Memory B cell (primary cell): ENCODE measurements at regions not wholly inside any gene's neighbourhood (a gene's known extent, or its start where the extent isn't known, plus 50 kb on each side); places are given as distances from the start of the nearest gene placed in this dataset.
"Not testable (repeated sequence)": the region's sequence is repeated elsewhere in the genome, so short reads cannot be mapped to it uniquely, and the experiment has no call there.

Experiments
- ATAC-seq: fragments of 150-1000 bp; cut with Tn5 transposase; 2 replicates; pipeline ENCODE4 v1.10.0; 2021; ENCODE audit warnings: low read depth, mild to moderate bottlenecking, moderate library complexity
- DNase-seq, 2 donors: peaks; one replicate each; pipeline ENCODE4 v3.0.0; 2022; ENCODE audit warnings: low spot score in 2 of 2
- H3K27ac Mint-ChIP-seq: one replicate; pipeline ENCODE4 v1.8.0; 2022; ENCODE audit warnings: mild to moderate bottlenecking, moderate library complexity, mixed read lengths
- H3K27me3 Mint-ChIP-seq: one replicate; pipeline ENCODE4 v1.8.0; 2022; ENCODE audit warnings: mixed read lengths
- H3K36me3 Mint-ChIP-seq: one replicate; pipeline ENCODE4 v1.8.0; 2022; ENCODE audit warnings: mild to moderate bottlenecking, mixed read lengths
- H3K4me1 Mint-ChIP-seq: one replicate; pipeline ENCODE4 v1.8.0; 2022; ENCODE audit warnings: mixed read lengths
- H3K4me3 Mint-ChIP-seq: one replicate; pipeline ENCODE4 v1.8.0; 2022; ENCODE audit warnings: mild to moderate bottlenecking, moderate library complexity, mixed read lengths
- H3K9me3 Mint-ChIP-seq: one replicate; pipeline ENCODE4 v1.8.0; 2022; ENCODE audit warnings: mixed read lengths

GRCh38 chr13:54361460-54361859, 1332.8 kb downstream of the OLFM4 start:
- ATAC-seq (no peak), DNase-seq (no peak)
- Mint-ChIP-seq H3K4me3 (no peak overlapping the region), H3K36me3 (no peaks in the 10 kb centered on the region), H3K27me3 (no peaks in the 10 kb centered on the region), H3K4me1 (no peaks in the 10 kb centered on the region), H3K9me3 (peaks cover 1% of the 10 kb centered on the region), H3K27ac (no peak overlapping the region)

- DNase-seq: no peak
- Mint-ChIP-seq H3K9me3 (peaks cover 10% of the 10 kb centered on the region), H3K36me3 (no peaks in the 10 kb centered on the region)
Measured at GRCh38 chr13:54366728-54367127, 1338.1 kb downstream of the OLFM4 start.

GRCh38 chr13:54367639-54368271, 1339.1 kb downstream of the OLFM4 start:
- Mint-ChIP-seq H3K27ac (no peak overlapping the region), H3K27me3 (no peaks in the 10 kb centered on the region)

More at GRCh38 chr13:54366728-54367127, 1338.1 kb downstream of the OLFM4 start:
- H3K4me3 Mint-ChIP-seq: no peak overlapping the region
- H3K27ac Mint-ChIP-seq: no peak overlapping the region
- no peaks in the 10 kb centered on the region for H3K4me1 Mint-ChIP-seq
- H3K27me3 Mint-ChIP-seq: no peaks in the 10 kb centered on the region
- ATAC-seq: no peak

GRCh38 chr13:54368387-54368786, 1339.8 kb downstream of the OLFM4 start:
- H3K36me3 Mint-ChIP-seq: no peaks in the 10 kb centered on the region
- H3K27ac Mint-ChIP-seq: no peak overlapping the region
- H3K4me3 Mint-ChIP-seq: no peak overlapping the region
- DNase-seq: no peak
- no peaks in the 10 kb centered on the region for H3K27me3 Mint-ChIP-seq
- H3K9me3 Mint-ChIP-seq: peaks cover 10% of the 10 kb centered on the region
- no peaks in the 10 kb centered on the region for H3K4me1 Mint-ChIP-seq
- no peak for ATAC-seq

More at GRCh38 chr13:54367639-54368271, 1339.1 kb downstream of the OLFM4 start:
- Mint-ChIP-seq H3K36me3 (no peaks in the 10 kb centered on the region), H3K4me1 (no peaks in the 10 kb centered on the region), H3K9me3 (peaks cover 12% of the 10 kb centered on the region), H3K4me3 (no peak overlapping the region)
- ATAC-seq: no peak
- DNase-seq: no peak

GRCh38 chr13:54373211-54373610, 1344.6 kb downstream of the OLFM4 start:
- H3K4me3 Mint-ChIP-seq: no peak overlapping the region
- ATAC-seq (no peak), DNase-seq (no peak)
- H3K4me1 Mint-ChIP-seq: no peaks in the 10 kb centered on the region
- no peaks in the 10 kb centered on the region for H3K36me3 Mint-ChIP-seq
- H3K27ac Mint-ChIP-seq: no peak overlapping the region
- H3K9me3 Mint-ChIP-seq: peaks cover 7% of the 10 kb centered on the region
- no peaks in the 10 kb centered on the region for H3K27me3 Mint-ChIP-seq

GRCh38 chr13:54379461-54379860, 1350.8 kb downstream of the OLFM4 start:
- H3K27ac Mint-ChIP-seq: no peak overlapping the region
- no peaks in the 10 kb centered on the region for H3K27me3 Mint-ChIP-seq
- no peaks in the 10 kb centered on the region for H3K4me1 Mint-ChIP-seq
- H3K9me3 Mint-ChIP-seq: peaks cover 3% of the 10 kb centered on the region
- ATAC-seq (no peak), DNase-seq (no peak)
- no peak overlapping the region for H3K4me3 Mint-ChIP-seq
- H3K36me3 Mint-ChIP-seq: no peaks in the 10 kb centered on the region

- Mint-ChIP-seq H3K27ac (no peak overlapping the region), H3K9me3 (peaks cover 9% of the 10 kb centered on the region), H3K4me3 (no peak overlapping the region), H3K36me3 (no peaks in the 10 kb centered on the region), H3K4me1 (no peaks in the 10 kb centered on the region), H3K27me3 (no peaks in the 10 kb centered on the region)
- ATAC-seq (no peak), DNase-seq (no peak)
Measured at GRCh38 chr13:54383604-54384003, 1355.0 kb downstream of the OLFM4 start.

- H3K27ac Mint-ChIP-seq: no peak overlapping the region
- H3K9me3 Mint-ChIP-seq: peaks cover 11% of the 10 kb centered on the region
- H3K4me3 Mint-ChIP-seq: no peak overlapping the region
- no peaks in the 10 kb centered on the region for H3K27me3 Mint-ChIP-seq
- no peak for DNase-seq
- H3K4me1 Mint-ChIP-seq: no peaks in the 10 kb centered on the region
- ATAC-seq: no peak
- no peaks in the 10 kb centered on the region for H3K36me3 Mint-ChIP-seq
Measured at GRCh38 chr13:54387625-54388024, 1359.0 kb downstream of the OLFM4 start.

GRCh38 chr13:54390841-54391240, 1362.2 kb downstream of the OLFM4 start:
- DNase-seq (no peak), ATAC-seq (no peak)
- Mint-ChIP-seq H3K4me1 (no peaks in the 10 kb centered on the region), H3K36me3 (no peaks in the 10 kb centered on the region), H3K4me3 (no peak overlapping the region), H3K27me3 (no peaks in the 10 kb centered on the region), H3K27ac (no peak overlapping the region), H3K9me3 (peaks cover 7% of the 10 kb centered on the region)

GRCh38 chr13:54394085-54394700, 1365.6 kb downstream of the OLFM4 start:
- peaks cover under 1% of the 10 kb centered on the region for H3K9me3 Mint-ChIP-seq
- DNase-seq (no peak), ATAC-seq (no peak)
- no peak overlapping the region for H3K4me3 Mint-ChIP-seq
- no peaks in the 10 kb centered on the region for H3K27me3 Mint-ChIP-seq
- no peak overlapping the region for H3K27ac Mint-ChIP-seq
- no peaks in the 10 kb centered on the region for H3K4me1 Mint-ChIP-seq
- no peaks in the 10 kb centered on the region for H3K36me3 Mint-ChIP-seq

- no peaks in the 10 kb centered on the region for H3K4me1 Mint-ChIP-seq
- H3K9me3 Mint-ChIP-seq: no peaks in the 10 kb centered on the region
- H3K36me3 Mint-ChIP-seq: no peaks in the 10 kb centered on the region
- H3K4me3 Mint-ChIP-seq: no peak overlapping the region
- no peak for ATAC-seq
- DNase-seq: no peak
- H3K27ac Mint-ChIP-seq: no peak overlapping the region
- no peaks in the 10 kb centered on the region for H3K27me3 Mint-ChIP-seq
Measured at GRCh38 chr13:54394908-54395307, 1366.3 kb downstream of the OLFM4 start.

- Mint-ChIP-seq H3K9me3 (peaks cover 1% of the 10 kb centered on the region), H3K4me3 (no peak overlapping the region), H3K36me3 (no peaks in the 10 kb centered on the region), H3K27me3 (no peaks in the 10 kb centered on the region), H3K27ac (no peak overlapping the region), H3K4me1 (no peaks in the 10 kb centered on the region)
- no peak for ATAC-seq
- DNase-seq: no peak
Measured at GRCh38 chr13:54402495-54402894, 1373.9 kb downstream of the OLFM4 start.

- Mint-ChIP-seq H3K4me1 (no peaks in the 10 kb centered on the region), H3K4me3 (no peak overlapping the region), H3K36me3 (no peaks in the 10 kb centered on the region), H3K9me3 (peaks cover 5% of the 10 kb centered on the region), H3K27me3 (no peaks in the 10 kb centered on the region), H3K27ac (no peak overlapping the region)
- DNase-seq: no peak
- no peak for ATAC-seq
Measured at GRCh38 chr13:54415753-54416366, 1387.2 kb downstream of the OLFM4 start.

GRCh38 chr13:54422946-54423345, 1394.3 kb downstream of the OLFM4 start:
- not testable (repeated sequence) for H3K4me3 Mint-ChIP-seq, H3K27me3 Mint-ChIP-seq, H3K27ac Mint-ChIP-seq, DNase-seq, H3K9me3 Mint-ChIP-seq, H3K4me1 Mint-ChIP-seq, ATAC-seq, H3K36me3 Mint-ChIP-seq

- H3K9me3 Mint-ChIP-seq: peaks cover 2% of the 10 kb centered on the region
- no peaks in the 10 kb centered on the region for H3K4me1 Mint-ChIP-seq
- ATAC-seq (no peak), DNase-seq (no peak)
- no peaks in the 10 kb centered on the region for H3K36me3 Mint-ChIP-seq
- no peak overlapping the region for H3K4me3 Mint-ChIP-seq
- H3K27ac Mint-ChIP-seq: no peak overlapping the region
- H3K27me3 Mint-ChIP-seq: no peaks in the 10 kb centered on the region
Measured at GRCh38 chr13:54424344-54424743, 1395.7 kb downstream of the OLFM4 start.
